Neuron (in vitro differentiated cells): ENCODE measurements at regions not wholly inside any gene's neighbourhood (a gene's known extent, or its start where the extent isn't known, plus 50 kb on each side); places are given as distances from the start of the nearest gene placed in this dataset.
A peak's percentile ranks its signal among the peaks of the same experiment; 100 is the strongest.
"Not testable (repeated sequence)": the region's sequence is repeated elsewhere in the genome, so short reads cannot be mapped to it uniquely, and the experiment has no call there.

ENCODE experiments used
- H2AFZ ChIP-seq: one replicate; pipeline ENCODE4 v1.6.1; 2013; ENCODE audit warnings: low read depth, mild to moderate bottlenecking, inconsistent platforms, low read length, moderate library complexity
- H3K27me3 ChIP-seq: one replicate; pipeline ENCODE4 v1.6.1; 2013; ENCODE audit warnings: low read length; ENCODE audit not compliant: insufficient read depth
- H3K36me3 ChIP-seq: one replicate; pipeline ENCODE4 v1.6.1; 2013; ENCODE audit warnings: low read length; ENCODE audit not compliant: insufficient read depth
- H3K4me1 ChIP-seq: one replicate; pipeline ENCODE4 v1.6.1; 2013; ENCODE audit warnings: low read length; ENCODE audit not compliant: insufficient read depth
- H3K4me3 ChIP-seq: 2 replicates; pipeline ENCODE4 v1.5.1; 2013; ENCODE audit warnings: mild to moderate bottlenecking, low read length, moderate library complexity
- H3K9me3 ChIP-seq: one replicate; pipeline ENCODE4 v1.6.1; 2013; ENCODE audit warnings: low read length

GRCh38 chr6:112663698-112664097 lies 316.6 kb downstream of the RFPL4B start:
- H3K4me1 ChIP-seq = no peaks in the 10 kb centered on the region
- H2AFZ ChIP-seq = no peak overlapping the region
- H3K36me3 ChIP-seq = no peaks in the 10 kb centered on the region
- H3K27me3 ChIP-seq = no peaks in the 10 kb centered on the region
- no peak overlapping the region for H3K4me3 ChIP-seq
- peaks cover 4% of the 10 kb centered on the region for H3K9me3 ChIP-seq

- Histone ChIP-seq H3K27me3 (no peaks in the 10 kb centered on the region), H3K9me3 (peaks cover 4% of the 10 kb centered on the region), H2AFZ (no peak overlapping the region), H3K4me1 (no peaks in the 10 kb centered on the region), H3K4me3 (no peak overlapping the region), H3K36me3 (no peaks in the 10 kb centered on the region)
Observed at GRCh38 chr6:112665114-112665513, 318.0 kb downstream of the RFPL4B start.

GRCh38 chr6:112665815-112666214 lies 318.7 kb downstream of the RFPL4B start:
- H3K9me3 ChIP-seq = peaks cover 4% of the 10 kb centered on the region
- no peaks in the 10 kb centered on the region for H3K36me3 ChIP-seq
- H3K27me3 ChIP-seq = no peaks in the 10 kb centered on the region
- H3K4me1 ChIP-seq = no peaks in the 10 kb centered on the region
- H3K4me3 ChIP-seq = no peak overlapping the region
- no peak overlapping the region for H2AFZ ChIP-seq

- no peak overlapping the region for H2AFZ ChIP-seq
- no peaks in the 10 kb centered on the region for H3K36me3 ChIP-seq
- no peaks in the 10 kb centered on the region for H3K27me3 ChIP-seq
- H3K4me3 ChIP-seq = no peak overlapping the region
- peaks cover 4% of the 10 kb centered on the region for H3K9me3 ChIP-seq
- H3K4me1 ChIP-seq = no peaks in the 10 kb centered on the region
Observed at GRCh38 chr6:112667427-112667826, 320.3 kb downstream of the RFPL4B start.

- no peak overlapping the region for H2AFZ ChIP-seq
- no peaks in the 10 kb centered on the region for H3K9me3 ChIP-seq
- H3K36me3 ChIP-seq = no peaks in the 10 kb centered on the region
- H3K27me3 ChIP-seq = no peaks in the 10 kb centered on the region
- H3K4me3 ChIP-seq = no peak overlapping the region
- H3K4me1 ChIP-seq = peaks cover 4% of the 10 kb centered on the region
Observed at GRCh38 chr6:112680091-112680490, 333.0 kb downstream of the RFPL4B start.

- no peaks in the 10 kb centered on the region for H3K27me3 ChIP-seq
- H3K9me3 ChIP-seq = no peaks in the 10 kb centered on the region
- H2AFZ ChIP-seq = no peak overlapping the region
- H3K36me3 ChIP-seq = no peaks in the 10 kb centered on the region
- H3K4me1 ChIP-seq = peaks cover 4% of the 10 kb centered on the region
- no peak overlapping the region for H3K4me3 ChIP-seq
Observed at GRCh38 chr6:112682071-112682470, 334.9 kb downstream of the RFPL4B start.

- H2AFZ ChIP-seq = no peak overlapping the region
Observed at GRCh38 chr6:112683106-112683505, 336.0 kb downstream of the RFPL4B start.

GRCh38 chr6:112683926-112684325 lies 336.8 kb downstream of the RFPL4B start:
- H3K36me3 ChIP-seq = no peaks in the 10 kb centered on the region
- no peaks in the 10 kb centered on the region for H3K27me3 ChIP-seq
- H3K4me1 ChIP-seq = peaks cover 4% of the 10 kb centered on the region
- no peak overlapping the region for H3K4me3 ChIP-seq
- no peak overlapping the region for H2AFZ ChIP-seq
- H3K9me3 ChIP-seq = no peaks in the 10 kb centered on the region

More at GRCh38 chr6:112683106-112683505, 336.0 kb downstream of the RFPL4B start:
- H3K36me3 ChIP-seq = no peaks in the 10 kb centered on the region
- no peak overlapping the region for H3K4me3 ChIP-seq
- no peaks in the 10 kb centered on the region for H3K27me3 ChIP-seq
- H3K4me1 ChIP-seq = peaks cover 4% of the 10 kb centered on the region
- no peaks in the 10 kb centered on the region for H3K9me3 ChIP-seq

GRCh38 chr6:112685521-112686220 lies 338.5 kb downstream of the RFPL4B start:
- H3K4me1 ChIP-seq, H3K27me3 ChIP-seq, H3K9me3 ChIP-seq, H3K36me3 ChIP-seq, H3K4me3 ChIP-seq, H2AFZ ChIP-seq: not testable (repeated sequence)

GRCh38 chr6:112688487-112689165 lies 341.5 kb downstream of the RFPL4B start:
- not testable (repeated sequence) for H3K27me3 ChIP-seq, H3K9me3 ChIP-seq, H3K4me3 ChIP-seq, H3K4me1 ChIP-seq, H3K36me3 ChIP-seq, H2AFZ ChIP-seq

- not testable (repeated sequence) for H3K4me3 ChIP-seq, H3K27me3 ChIP-seq, H3K36me3 ChIP-seq, H3K4me1 ChIP-seq, H2AFZ ChIP-seq, H3K9me3 ChIP-seq
Observed at GRCh38 chr6:112689183-112689858, 342.2 kb downstream of the RFPL4B start.

GRCh38 chr6:112690497-112691202 lies 343.5 kb downstream of the RFPL4B start:
- no peaks in the 10 kb centered on the region for H3K9me3 ChIP-seq
- peak overlapping the region; percentile 36 for H2AFZ ChIP-seq
- no peaks in the 10 kb centered on the region for H3K36me3 ChIP-seq
- H3K4me3 ChIP-seq = no peak overlapping the region
- no peaks in the 10 kb centered on the region for H3K27me3 ChIP-seq
- peaks cover 6% of the 10 kb centered on the region for H3K4me1 ChIP-seq

- H3K4me1 ChIP-seq = peaks cover 6% of the 10 kb centered on the region
- no peaks in the 10 kb centered on the region for H3K27me3 ChIP-seq
- H2AFZ ChIP-seq = no peak overlapping the region
- H3K4me3 ChIP-seq = no peak overlapping the region
- no peaks in the 10 kb centered on the region for H3K9me3 ChIP-seq
- no peaks in the 10 kb centered on the region for H3K36me3 ChIP-seq
Observed at GRCh38 chr6:112691289-112691688, 344.2 kb downstream of the RFPL4B start.
